Keratinocyte (primary cell): ENCODE measurements at regions not wholly inside any gene's neighbourhood (a gene's known extent, or its start where the extent isn't known, plus 50 kb on each side); places are given as distances from the start of the nearest gene placed in this dataset.

Experiments used
- DNase-seq: peaks from one replicate; pipeline ENCODE4 v3.0.0-alpha.2; 2011; ENCODE audit warnings: low read depth, missing footprints, low spot score
- FAIRE-seq: peaks from 2 replicates; lab custom pipeline; 2011; peaks lifted over from hg19 to GRCh38; lab: Jason Lieb, UNC
- H2AFZ ChIP-seq: 2 replicates; pipeline ENCODE4 v1.6.0; 2012; ENCODE audit warnings: low read length, control low read depth, inconsistent platforms; ENCODE audit not compliant: control insufficient read depth
- H3K27ac ChIP-seq: 2 replicates; pipeline ENCODE4 v1.5.1; 2011; ENCODE audit warnings: low read length; ENCODE audit not compliant: control insufficient read depth, insufficient read depth
- H3K27me3 ChIP-seq: 3 replicates; pipeline ENCODE4 v1.6.0; 2011; ENCODE audit warnings: low read length; ENCODE audit not compliant: control insufficient read depth, insufficient read depth; ENCODE audit errors: extremely low read depth
- H3K36me3 ChIP-seq, 2 experiments: 2 replicates in 1 of 2; 3 replicates in 1 of 2; pipeline ENCODE4 v1.5.1; 2011; ENCODE audit warnings: low read length in 2 of 2, mild to moderate bottlenecking in 1 of 2; ENCODE audit not compliant: control insufficient read depth in 2 of 2, insufficient read depth in 2 of 2; ENCODE audit errors: extremely low read depth in 1 of 2
- H3K4me1 ChIP-seq: 3 replicates; pipeline ENCODE4 v1.5.1; 2011; ENCODE audit warnings: low read length; ENCODE audit not compliant: control insufficient read depth, insufficient read depth; ENCODE audit errors: extremely low read depth
- H3K4me2 ChIP-seq: 3 replicates; pipeline ENCODE4 v1.6.0; 2011; ENCODE audit warnings: low read depth, low read length; ENCODE audit not compliant: control insufficient read depth, insufficient read depth; ENCODE audit errors: extremely low read depth
- H3K4me3 ChIP-seq, 3 experiments: fragments of 200-600 bp in 1 of 3; sonication (generic) in 1 of 3; 2 replicates in 2 of 3; 3 replicates in 1 of 3; pipeline ENCODE4 v1.5.1; 2011 to 2016; ENCODE audit warnings: low read length in 3 of 3, mild to moderate bottlenecking in 3 of 3, control low read depth in 2 of 3, inconsistent platforms in 1 of 3, low read depth in 1 of 3, mixed read lengths in 1 of 3, mixed run types in 1 of 3, moderate library complexity in 1 of 3; ENCODE audit not compliant: control insufficient read depth in 2 of 3, insufficient read depth in 2 of 3; ENCODE audit errors: extremely low read depth in 1 of 3
- H3K79me2 ChIP-seq: 2 replicates; pipeline ENCODE4 v1.6.0; 2012; ENCODE audit warnings: low read length; ENCODE audit not compliant: control insufficient read depth, insufficient read depth
- H3K9ac ChIP-seq: 3 replicates; pipeline ENCODE4 v1.6.0; 2011; ENCODE audit warnings: low read length; ENCODE audit not compliant: control insufficient read depth, insufficient read depth; ENCODE audit errors: extremely low read depth
- H3K9me1 ChIP-seq: 3 replicates; pipeline ENCODE4 v1.6.0; 2011; ENCODE audit warnings: low read length; ENCODE audit not compliant: control insufficient read depth, insufficient read depth; ENCODE audit errors: extremely low read depth
- H3K9me3 ChIP-seq: 2 replicates; pipeline ENCODE4 v1.5.1; 2012; ENCODE audit warnings: low read depth, low read length; ENCODE audit not compliant: control insufficient read depth
- H4K20me1 ChIP-seq: 3 replicates; pipeline ENCODE4 v1.6.0; 2011; ENCODE audit warnings: low read length; ENCODE audit not compliant: control insufficient read depth, insufficient read depth; ENCODE audit errors: extremely low read depth
- EZH2 ChIP-seq: IDR thresholded peaks from one replicate; pipeline ENCODE4 v1.6.1; 2012; ENCODE audit warnings: inconsistent platforms, mild to moderate bottlenecking, low read length, moderate library complexity
- dilution Hi-C: fragments of 300-500 bp; cut with MboI; formaldehyde crosslinking; loops from one replicate; pipeline ENCODE4 v1.7.0; 2020; ENCODE audit warnings: low sequenced_read_pairs; ENCODE audit not compliant: extremely low pct_ligation_motif_present
- TF ChIP-seq, protein P1 (sequence below), 3 experiments: IDR thresholded peaks in 1 of 3; conservative IDR thresholded peaks in 1 of 3; optimal IDR thresholded peaks in 1 of 3; 2 replicates in 2 of 3; 3 replicates in 1 of 3; pipeline versions ENCODE3 to v1.5.1; 2011; ENCODE audit warnings: low read length in 3 of 3, mild to moderate bottlenecking in 3 of 3, moderate library complexity in 2 of 3, control low read depth in 1 of 3, inconsistent platforms in 1 of 3; ENCODE audit not compliant: insufficient read depth in 2 of 3; ENCODE audit errors: extremely low read depth in 1 of 3

- FAIRE-seq = no peak
- Histone ChIP-seq H3K9me1 (no peaks in the 10 kb centered on the region), H3K27ac (no peak overlapping the region), H3K4me1 (no peaks in the 10 kb centered on the region), H3K9ac (no peak overlapping the region), H3K79me2 (no peaks in the 10 kb centered on the region), H3K9me3 (no peaks in the 10 kb centered on the region), H3K4me2 (no peak overlapping the region), H4K20me1 (no peaks in the 10 kb centered on the region), H3K27me3 (peaks cover 4% of the 10 kb centered on the region), H3K4me3 (no peak overlapping the region), H3K36me3 (no peaks in the 10 kb centered on the region), H2AFZ (no peak overlapping the region)
- TF ChIP-seq, protein P1, sequence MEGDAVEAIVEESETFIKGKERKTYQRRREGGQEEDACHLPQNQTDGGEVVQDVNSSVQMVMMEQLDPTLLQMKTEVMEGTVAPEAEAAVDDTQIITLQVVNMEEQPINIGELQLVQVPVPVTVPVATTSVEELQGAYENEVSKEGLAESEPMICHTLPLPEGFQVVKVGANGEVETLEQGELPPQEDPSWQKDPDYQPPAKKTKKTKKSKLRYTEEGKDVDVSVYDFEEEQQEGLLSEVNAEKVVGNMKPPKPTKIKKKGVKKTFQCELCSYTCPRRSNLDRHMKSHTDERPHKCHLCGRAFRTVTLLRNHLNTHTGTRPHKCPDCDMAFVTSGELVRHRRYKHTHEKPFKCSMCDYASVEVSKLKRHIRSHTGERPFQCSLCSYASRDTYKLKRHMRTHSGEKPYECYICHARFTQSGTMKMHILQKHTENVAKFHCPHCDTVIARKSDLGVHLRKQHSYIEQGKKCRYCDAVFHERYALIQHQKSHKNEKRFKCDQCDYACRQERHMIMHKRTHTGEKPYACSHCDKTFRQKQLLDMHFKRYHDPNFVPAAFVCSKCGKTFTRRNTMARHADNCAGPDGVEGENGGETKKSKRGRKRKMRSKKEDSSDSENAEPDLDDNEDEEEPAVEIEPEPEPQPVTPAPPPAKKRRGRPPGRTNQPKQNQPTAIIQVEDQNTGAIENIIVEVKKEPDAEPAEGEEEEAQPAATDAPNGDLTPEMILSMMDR (optimal IDR thresholded peaks at IDR 0.05 in 1 of 3, IDR thresholded peaks at IDR 0.05 in 1 of 3, conservative IDR thresholded peaks at IDR 0.05 in 1 of 3; ENCODE audit: extremely low read depth in 1 of 3, insufficient read depth in 2 of 3, low read length in 3 of 3) = no peak
- dilution Hi-C loops = no loop called here
- DNase-seq = no peak
Measured at GRCh38 chr21:35954066-35954465, 106.3 kb downstream of the SETD4 start.

GRCh38 chr21:35953597-35953996 lies 106.7 kb downstream of the SETD4 start:
- H3K36me3 ChIP-seq = no peaks in the 10 kb centered on the region
- dilution Hi-C loops = no loop called here
- H3K9ac ChIP-seq = no peak overlapping the region
- no peak for FAIRE-seq
- H3K27me3 ChIP-seq = peaks cover 4% of the 10 kb centered on the region
- H3K27ac ChIP-seq = no peak overlapping the region
- H2AFZ ChIP-seq = no peak overlapping the region
- DNase-seq = no peak
- no peaks in the 10 kb centered on the region for H3K79me2 ChIP-seq
- no peak overlapping the region for H3K4me2 ChIP-seq
- no peaks in the 10 kb centered on the region for H3K4me1 ChIP-seq
- no peaks in the 10 kb centered on the region for H3K9me3 ChIP-seq
- H3K9me1 ChIP-seq = no peaks in the 10 kb centered on the region
- H3K4me3 ChIP-seq = no peak overlapping the region
- no peak for TF ChIP-seq EZH2
- H4K20me1 ChIP-seq = no peaks in the 10 kb centered on the region

DNA sequence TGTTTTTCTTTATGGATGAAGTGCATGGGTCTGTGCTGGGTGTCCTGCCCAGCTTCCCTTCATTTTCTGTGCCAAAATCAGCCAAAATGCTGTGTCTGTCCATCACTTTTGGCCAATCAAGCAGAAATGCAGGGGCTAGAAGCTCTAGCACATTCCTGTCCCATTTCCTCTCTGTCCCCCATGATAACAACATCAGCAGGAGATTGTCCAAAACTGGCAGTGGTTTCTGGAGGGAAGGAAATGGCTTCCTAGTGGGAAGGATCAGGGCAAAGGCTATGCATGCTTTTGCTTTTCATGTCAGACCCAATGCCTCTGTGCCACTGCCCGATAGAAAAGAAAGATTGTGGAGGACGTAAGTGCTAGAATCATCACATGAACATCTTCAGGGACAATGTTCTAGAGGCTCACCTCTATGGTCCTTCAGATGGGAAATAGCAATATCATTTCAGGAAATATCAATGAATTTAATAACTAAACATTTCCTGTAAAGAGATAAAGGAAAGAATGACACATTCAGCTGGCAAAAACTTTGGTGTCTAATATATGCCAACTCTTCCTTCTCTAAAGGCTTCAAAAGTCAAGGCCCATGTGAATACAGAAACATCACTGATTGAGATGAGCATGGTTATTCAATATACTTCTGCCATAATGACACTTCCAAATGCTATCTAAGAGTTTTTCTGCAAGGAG lies 107.5 kb downstream of the SETD4 start:
- no peak for DNase-seq
- no peak overlapping the region for H3K27ac ChIP-seq
- H3K27me3 ChIP-seq = peaks cover 4% of the 10 kb centered on the region
- H4K20me1 ChIP-seq = no peaks in the 10 kb centered on the region
- no peak for FAIRE-seq
- H3K4me3 ChIP-seq = no peak overlapping the region
- TF ChIP-seq, protein P1 (optimal IDR thresholded peaks at IDR 0.05 in 1 of 3, IDR thresholded peaks at IDR 0.05 in 1 of 3, conservative IDR thresholded peaks at IDR 0.05 in 1 of 3; ENCODE audit: extremely low read depth in 1 of 3, insufficient read depth in 2 of 3, low read length in 3 of 3) = no peak
- no peak for TF ChIP-seq EZH2
- H3K79me2 ChIP-seq = no peaks in the 10 kb centered on the region
- no peaks in the 10 kb centered on the region for H3K9me3 ChIP-seq
- H3K9ac ChIP-seq = no peak overlapping the region
- no peaks in the 10 kb centered on the region for H3K4me1 ChIP-seq
- H3K4me2 ChIP-seq = no peak overlapping the region
- H2AFZ ChIP-seq = no peak overlapping the region
- dilution Hi-C loops = no loop called here
- H3K9me1 ChIP-seq = no peaks in the 10 kb centered on the region
- no peaks in the 10 kb centered on the region for H3K36me3 ChIP-seq
